ENCODE measurements at regions not wholly inside any gene's neighbourhood (a gene's known extent, or its start where the extent isn't known, plus 50 kb on each side); places are given as distances from the start of the nearest gene placed in this dataset.
A peak's percentile ranks its signal among the peaks of the same experiment; 100 is the strongest.

- Histone ChIP-seq H3K4ac (ENCODE audit: low read depth, low read length) (no peak overlapping the region), H3K27me3 (ENCODE audit: insufficient read depth, low read length, poor library complexity) (no peaks in the 10 kb centered on the region), H3K4me2 (ENCODE audit: low read length) (no peak overlapping the region), H3K79me2 (ENCODE audit: control insufficient read depth, insufficient read depth, low read length) (no peaks in the 10 kb centered on the region), H3K4me1 (ENCODE audit: control insufficient read depth, low read depth, low read length) (no peaks in the 10 kb centered on the region), H3K56ac (ENCODE audit: low read length) (no peak overlapping the region), H2BK15ac (replicated peaks; ENCODE audit: low read depth) (no peak overlapping the region), H3K36me3 (ENCODE audit: control insufficient read depth, insufficient read depth, low read length) (no peaks in the 10 kb centered on the region), H2AK5ac (ENCODE audit: low read length) (no peak overlapping the region), H3K27ac (ENCODE audit: low read depth, low read length) (no peak overlapping the region), H3K9ac (ENCODE audit: low read length) (no peak overlapping the region), H3K23ac (ENCODE audit: low read length) (no peak overlapping the region), H2BK120ac (ENCODE audit: low read depth, low read length) (no peak overlapping the region), H4K8ac (ENCODE audit: low read depth, low read length) (no peak overlapping the region), H3K4me3 (ENCODE audit: low read length) (no peak overlapping the region), H3K18ac (ENCODE audit: low read length) (no peak overlapping the region), H4K5ac (ENCODE audit: low read length) (no peak overlapping the region), H3K79me1 (ENCODE audit: low read length) (no peaks in the 10 kb centered on the region), H2BK5ac (ENCODE audit: low read length) (no peak overlapping the region)
- no peak for DNase-seq
- no CpG with 5 or more reads among the region's 8 CpGs for WGBS (ENCODE audit: extremely low coverage, insufficient coverage, low lambda C conversion rate)
Measured at GRCh38 chr3:72460205-72461174, 387.8 kb downstream of the SHQ1 start.

- H2BK15ac ChIP-seq (replicated peaks; ENCODE audit: low read depth), result no peak overlapping the region
- no peak overlapping the region for H3K56ac ChIP-seq (ENCODE audit: low read length)
- no peak overlapping the region for H3K4me2 ChIP-seq (ENCODE audit: low read length)
- no peak overlapping the region for H3K27ac ChIP-seq (ENCODE audit: low read depth, low read length)
- no peak overlapping the region for H3K4ac ChIP-seq (ENCODE audit: low read depth, low read length)
- H3K79me1 ChIP-seq (ENCODE audit: low read length), result no peaks in the 10 kb centered on the region
- H3K79me2 ChIP-seq (ENCODE audit: control insufficient read depth, insufficient read depth, low read length), result no peaks in the 10 kb centered on the region
- DNase-seq, result peak; percentile 18
- H3K9ac ChIP-seq (ENCODE audit: low read length), result no peak overlapping the region
- H3K18ac ChIP-seq (ENCODE audit: low read length), result no peak overlapping the region
- no peaks in the 10 kb centered on the region for H3K36me3 ChIP-seq (ENCODE audit: control insufficient read depth, insufficient read depth, low read length)
- H3K27me3 ChIP-seq (ENCODE audit: insufficient read depth, low read length, poor library complexity), result no peaks in the 10 kb centered on the region
- no peak overlapping the region for H2BK120ac ChIP-seq (ENCODE audit: low read depth, low read length)
- no peak overlapping the region for H2BK5ac ChIP-seq (ENCODE audit: low read length)
- no peak overlapping the region for H4K5ac ChIP-seq (ENCODE audit: low read length)
- no peak overlapping the region for H3K23ac ChIP-seq (ENCODE audit: low read length)
- H4K8ac ChIP-seq (ENCODE audit: low read depth, low read length), result no peak overlapping the region
- no peaks in the 10 kb centered on the region for H3K4me1 ChIP-seq (ENCODE audit: control insufficient read depth, low read depth, low read length)
- no peak overlapping the region for H2AK5ac ChIP-seq (ENCODE audit: low read length)
- H3K4me3 ChIP-seq (ENCODE audit: low read length), result no peak overlapping the region
Measured at GRCh38 chr3:72459588-72459987, 388.7 kb downstream of the SHQ1 start.

- no peak overlapping the region for H3K56ac ChIP-seq (ENCODE audit: low read length)
- no peak overlapping the region for H3K23ac ChIP-seq (ENCODE audit: low read length)
- H3K27ac ChIP-seq (ENCODE audit: low read depth, low read length), result no peak overlapping the region
- no peaks in the 10 kb centered on the region for H3K79me2 ChIP-seq (ENCODE audit: control insufficient read depth, insufficient read depth, low read length)
- H3K4me1 ChIP-seq (ENCODE audit: control insufficient read depth, low read depth, low read length), result no peaks in the 10 kb centered on the region
- no peak overlapping the region for H2AK5ac ChIP-seq (ENCODE audit: low read length)
- no peak overlapping the region for H3K9ac ChIP-seq (ENCODE audit: low read length)
- no peak overlapping the region for H2BK120ac ChIP-seq (ENCODE audit: low read depth, low read length)
- H2BK15ac ChIP-seq (replicated peaks; ENCODE audit: low read depth), result no peak overlapping the region
- H3K79me1 ChIP-seq (ENCODE audit: low read length), result no peaks in the 10 kb centered on the region
- DNase-seq, result no peak
- H2BK5ac ChIP-seq (ENCODE audit: low read length), result no peak overlapping the region
- no peak overlapping the region for H3K4me2 ChIP-seq (ENCODE audit: low read length)
- no peak overlapping the region for H3K4me3 ChIP-seq (ENCODE audit: low read length)
- H3K36me3 ChIP-seq (ENCODE audit: control insufficient read depth, insufficient read depth, low read length), result no peaks in the 10 kb centered on the region
- H3K4ac ChIP-seq (ENCODE audit: low read depth, low read length), result no peak overlapping the region
- no peaks in the 10 kb centered on the region for H3K27me3 ChIP-seq (ENCODE audit: insufficient read depth, low read length, poor library complexity)
- no CpG with 5 or more reads among the region's 4 CpGs for WGBS (ENCODE audit: extremely low coverage, insufficient coverage, low lambda C conversion rate)
- no peak overlapping the region for H3K18ac ChIP-seq (ENCODE audit: low read length)
- no peak overlapping the region for H4K8ac ChIP-seq (ENCODE audit: low read depth, low read length)
- no peak overlapping the region for H4K5ac ChIP-seq (ENCODE audit: low read length)
Measured at GRCh38 chr3:72458375-72458774, 389.9 kb downstream of the SHQ1 start.

GRCh38 chr3:72454441-72454840 is 393.8 kb downstream of the SHQ1 start:
- H3K4me2 ChIP-seq (ENCODE audit: low read length), result no peak overlapping the region
- no CpG with 5 or more reads among the region's 3 CpGs for WGBS (ENCODE audit: extremely low coverage, insufficient coverage, low lambda C conversion rate)
- no peak overlapping the region for H3K9ac ChIP-seq (ENCODE audit: low read length)
- no peak overlapping the region for H2BK5ac ChIP-seq (ENCODE audit: low read length)
- H3K27me3 ChIP-seq (ENCODE audit: insufficient read depth, low read length, poor library complexity), result no peaks in the 10 kb centered on the region
- no peak overlapping the region for H4K8ac ChIP-seq (ENCODE audit: low read depth, low read length)
- H2BK120ac ChIP-seq (ENCODE audit: low read depth, low read length), result no peak overlapping the region
- no peak for DNase-seq
- no peak overlapping the region for H3K23ac ChIP-seq (ENCODE audit: low read length)
- no peak overlapping the region for H3K18ac ChIP-seq (ENCODE audit: low read length)
- H3K79me1 ChIP-seq (ENCODE audit: low read length), result no peaks in the 10 kb centered on the region
- no peak overlapping the region for H3K4me3 ChIP-seq (ENCODE audit: low read length)
- no peak overlapping the region for H2AK5ac ChIP-seq (ENCODE audit: low read length)
- H4K5ac ChIP-seq (ENCODE audit: low read length), result no peak overlapping the region
- H2BK15ac ChIP-seq (replicated peaks; ENCODE audit: low read depth), result no peak overlapping the region
- no peaks in the 10 kb centered on the region for H3K36me3 ChIP-seq (ENCODE audit: control insufficient read depth, insufficient read depth, low read length)
- no peak overlapping the region for H3K56ac ChIP-seq (ENCODE audit: low read length)
- no peak overlapping the region for H3K4ac ChIP-seq (ENCODE audit: low read depth, low read length)
- no peak overlapping the region for H3K27ac ChIP-seq (ENCODE audit: low read depth, low read length)
- H3K79me2 ChIP-seq (ENCODE audit: control insufficient read depth, insufficient read depth, low read length), result no peaks in the 10 kb centered on the region
- peaks cover 7% of the 10 kb centered on the region for H3K4me1 ChIP-seq (ENCODE audit: control insufficient read depth, low read depth, low read length)

GRCh38 chr3:72453706-72454105 is 394.5 kb downstream of the SHQ1 start:
- no CpG with 5 or more reads among the region's 2 CpGs for WGBS (ENCODE audit: extremely low coverage, insufficient coverage, low lambda C conversion rate)
- H2BK120ac ChIP-seq (ENCODE audit: low read depth, low read length), result no peak overlapping the region
- no peak overlapping the region for H4K5ac ChIP-seq (ENCODE audit: low read length)
- H3K27ac ChIP-seq (ENCODE audit: low read depth, low read length), result no peak overlapping the region
- H4K8ac ChIP-seq (ENCODE audit: low read depth, low read length), result no peak overlapping the region
- H3K79me2 ChIP-seq (ENCODE audit: control insufficient read depth, insufficient read depth, low read length), result no peaks in the 10 kb centered on the region
- no peak overlapping the region for H3K23ac ChIP-seq (ENCODE audit: low read length)
- no peak overlapping the region for H3K18ac ChIP-seq (ENCODE audit: low read length)
- no peak overlapping the region for H2AK5ac ChIP-seq (ENCODE audit: low read length)
- no peak overlapping the region for H2BK15ac ChIP-seq (replicated peaks; ENCODE audit: low read depth)
- H3K36me3 ChIP-seq (ENCODE audit: control insufficient read depth, insufficient read depth, low read length), result no peaks in the 10 kb centered on the region
- H3K4me3 ChIP-seq (ENCODE audit: low read length), result no peak overlapping the region
- no peak for DNase-seq
- no peak overlapping the region for H3K56ac ChIP-seq (ENCODE audit: low read length)
- H3K27me3 ChIP-seq (ENCODE audit: insufficient read depth, low read length, poor library complexity), result no peaks in the 10 kb centered on the region
- no peak overlapping the region for H3K4me2 ChIP-seq (ENCODE audit: low read length)
- H2BK5ac ChIP-seq (ENCODE audit: low read length), result no peak overlapping the region
- peaks cover 7% of the 10 kb centered on the region for H3K4me1 ChIP-seq (ENCODE audit: control insufficient read depth, low read depth, low read length)
- no peaks in the 10 kb centered on the region for H3K79me1 ChIP-seq (ENCODE audit: low read length)
- H3K4ac ChIP-seq (ENCODE audit: low read depth, low read length), result no peak overlapping the region
- no peak overlapping the region for H3K9ac ChIP-seq (ENCODE audit: low read length)

- H3K56ac ChIP-seq (ENCODE audit: low read length), result no peak overlapping the region
- WGBS (ENCODE audit: extremely low coverage, insufficient coverage, low lambda C conversion rate), result no CpG with 5 or more reads among the region's 5 CpGs
- H3K23ac ChIP-seq (ENCODE audit: low read length), result no peak overlapping the region
- H3K18ac ChIP-seq (ENCODE audit: low read length), result no peak overlapping the region
- no peak overlapping the region for H2BK120ac ChIP-seq (ENCODE audit: low read depth, low read length)
- H3K79me2 ChIP-seq (ENCODE audit: control insufficient read depth, insufficient read depth, low read length), result no peaks in the 10 kb centered on the region
- no peaks in the 10 kb centered on the region for H3K27me3 ChIP-seq (ENCODE audit: insufficient read depth, low read length, poor library complexity)
- H2BK15ac ChIP-seq (replicated peaks; ENCODE audit: low read depth), result no peak overlapping the region
- DNase-seq, result peak; percentile 54
- H4K8ac ChIP-seq (ENCODE audit: low read depth, low read length), result no peak overlapping the region
- H2BK5ac ChIP-seq (ENCODE audit: low read length), result no peak overlapping the region
- peaks cover 9% of the 10 kb centered on the region for H3K4me1 ChIP-seq (ENCODE audit: control insufficient read depth, low read depth, low read length)
- H3K4me3 ChIP-seq (ENCODE audit: low read length), result no peak overlapping the region
- H3K4me2 ChIP-seq (ENCODE audit: low read length), result no peak overlapping the region
- H3K27ac ChIP-seq (ENCODE audit: low read depth, low read length), result no peak overlapping the region
- no peak overlapping the region for H2AK5ac ChIP-seq (ENCODE audit: low read length)
- no peak overlapping the region for H4K5ac ChIP-seq (ENCODE audit: low read length)
- no peaks in the 10 kb centered on the region for H3K36me3 ChIP-seq (ENCODE audit: control insufficient read depth, insufficient read depth, low read length)
- H3K4ac ChIP-seq (ENCODE audit: low read depth, low read length), result no peak overlapping the region
- H3K9ac ChIP-seq (ENCODE audit: low read length), result no peak overlapping the region
- no peaks in the 10 kb centered on the region for H3K79me1 ChIP-seq (ENCODE audit: low read length)
Measured at GRCh38 chr3:72452745-72453144, 395.5 kb downstream of the SHQ1 start.

Measured in mesendoderm (in vitro differentiated cells).